ENCODE measurements at regions not wholly inside any gene's neighbourhood (a gene's known extent, or its start where the extent isn't known, plus 50 kb on each side); places are given as distances from the start of the nearest gene placed in this dataset.

DNA sequence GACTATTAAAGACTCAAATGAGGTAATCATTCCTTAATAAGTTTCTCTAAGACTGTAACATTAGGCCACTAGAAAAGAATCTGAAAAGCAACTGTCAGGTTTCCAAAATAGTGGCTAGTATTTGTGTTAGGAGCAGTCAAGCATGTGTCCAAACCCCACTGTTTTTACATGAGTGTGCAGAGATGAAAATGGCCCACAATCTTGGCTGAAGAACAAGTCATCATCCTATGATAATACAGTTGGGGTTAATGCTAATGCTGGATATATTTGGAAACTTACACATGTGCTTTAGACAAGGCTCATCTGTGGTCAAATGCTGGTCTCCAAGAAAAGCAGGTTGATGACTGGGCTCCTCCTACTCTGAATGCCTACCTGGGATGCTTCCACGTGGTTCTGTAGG, 73.6 kb downstream of the MAIP1 start:
- DNase-seq (ENCODE audit: extremely low spot score): no peak
- POLR2A ChIA-PET: no interaction called here
- TF ChIP-seq, protein P1, sequence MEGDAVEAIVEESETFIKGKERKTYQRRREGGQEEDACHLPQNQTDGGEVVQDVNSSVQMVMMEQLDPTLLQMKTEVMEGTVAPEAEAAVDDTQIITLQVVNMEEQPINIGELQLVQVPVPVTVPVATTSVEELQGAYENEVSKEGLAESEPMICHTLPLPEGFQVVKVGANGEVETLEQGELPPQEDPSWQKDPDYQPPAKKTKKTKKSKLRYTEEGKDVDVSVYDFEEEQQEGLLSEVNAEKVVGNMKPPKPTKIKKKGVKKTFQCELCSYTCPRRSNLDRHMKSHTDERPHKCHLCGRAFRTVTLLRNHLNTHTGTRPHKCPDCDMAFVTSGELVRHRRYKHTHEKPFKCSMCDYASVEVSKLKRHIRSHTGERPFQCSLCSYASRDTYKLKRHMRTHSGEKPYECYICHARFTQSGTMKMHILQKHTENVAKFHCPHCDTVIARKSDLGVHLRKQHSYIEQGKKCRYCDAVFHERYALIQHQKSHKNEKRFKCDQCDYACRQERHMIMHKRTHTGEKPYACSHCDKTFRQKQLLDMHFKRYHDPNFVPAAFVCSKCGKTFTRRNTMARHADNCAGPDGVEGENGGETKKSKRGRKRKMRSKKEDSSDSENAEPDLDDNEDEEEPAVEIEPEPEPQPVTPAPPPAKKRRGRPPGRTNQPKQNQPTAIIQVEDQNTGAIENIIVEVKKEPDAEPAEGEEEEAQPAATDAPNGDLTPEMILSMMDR (IDR thresholded peaks at IDR 0.05; ENCODE audit: control extremely low read depth, extremely low read depth, low read depth, missing control alignments): no peak
- CTCF ChIA-PET: no interaction called here

DNA sequence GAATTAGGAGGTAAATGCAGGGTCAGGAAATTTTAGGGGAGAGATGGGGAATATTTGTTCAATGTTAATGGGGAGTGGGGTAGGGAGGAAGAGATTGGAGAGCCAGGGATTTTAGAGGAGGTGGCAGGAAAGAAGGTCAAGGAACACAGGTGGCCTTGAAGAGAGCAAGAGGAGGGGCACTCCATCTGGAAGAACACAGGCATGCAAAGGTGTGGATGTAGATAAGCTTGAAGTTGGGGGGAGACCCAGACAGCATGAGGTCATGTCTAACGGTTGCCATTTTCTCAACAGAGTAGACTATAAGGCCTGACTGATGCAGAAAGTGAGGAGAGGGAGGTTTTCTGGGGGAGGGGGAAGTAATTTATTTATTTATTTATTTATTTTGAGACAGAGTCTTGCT, 77.5 kb downstream of the MAIP1 start:
- DNase-seq (ENCODE audit: extremely low spot score): no peak
- POLR2A ChIA-PET: no interaction called here
- CTCF ChIA-PET: no interaction called here
- TF ChIP-seq, protein P1 (IDR thresholded peaks at IDR 0.05; ENCODE audit: control extremely low read depth, extremely low read depth, low read depth, missing control alignments): no peak

DNA sequence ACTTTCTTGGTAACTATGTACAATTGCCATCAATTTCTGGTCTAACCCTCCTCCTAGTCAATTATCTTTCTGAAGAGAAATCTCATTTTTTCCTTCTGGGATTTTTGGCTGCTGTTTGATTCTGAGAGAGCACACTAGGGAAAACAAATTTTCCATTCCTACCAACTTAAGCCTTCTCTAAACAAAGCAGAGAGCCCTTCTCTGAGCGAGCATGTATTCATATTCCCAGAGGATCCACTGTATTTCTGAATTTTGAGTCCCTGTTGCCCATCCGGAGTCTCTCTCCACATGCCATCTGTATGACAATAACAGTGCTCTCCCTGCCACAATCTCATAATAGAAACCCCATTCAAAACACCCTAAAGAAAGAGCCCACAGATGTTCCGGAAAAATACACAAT, 78.5 kb downstream of the MAIP1 start:
- CTCF ChIA-PET: interaction anchor here (2.6 kb wide), 1 partner anchor 11 kb away, joined by 9 read pairs; no protein-coding TSS in a partner anchor
- TF ChIP-seq, protein P1 (IDR thresholded peaks at IDR 0.05; ENCODE audit: control extremely low read depth, extremely low read depth, low read depth, missing control alignments): no peak
- no peak for DNase-seq (ENCODE audit: extremely low spot score)
- POLR2A ChIA-PET: no interaction called here

DNA sequence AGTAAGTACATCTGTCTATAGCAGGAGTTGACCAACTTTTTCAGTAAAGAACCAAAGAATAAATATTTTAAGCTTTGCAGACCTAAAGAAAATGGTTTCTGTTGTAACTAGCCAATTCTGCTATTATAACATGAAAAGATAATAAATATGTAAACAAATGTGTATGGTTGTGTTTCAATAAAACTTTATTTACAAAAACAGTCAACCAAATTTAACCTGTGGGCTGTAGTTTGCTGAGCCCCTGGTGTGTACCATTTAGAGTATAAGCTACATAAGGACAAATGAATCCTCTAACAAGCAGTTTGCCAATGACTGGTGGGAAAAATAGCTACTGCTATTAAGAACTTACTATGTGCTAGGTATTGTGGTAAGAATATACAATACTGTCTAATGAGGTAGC, 79.4 kb downstream of the MAIP1 start:
- POLR2A ChIA-PET: no interaction called here
- no peak for DNase-seq (ENCODE audit: extremely low spot score)
- CTCF ChIA-PET: interaction anchor here (0.9 to 2.6 kb wide), 4 partner anchors 12 to 26 kb away, joined by 3 to 9 read pairs (median 4); no protein-coding TSS in a partner anchor
- TF ChIP-seq, protein P1 (IDR thresholded peaks at IDR 0.05; ENCODE audit: control extremely low read depth, extremely low read depth, low read depth, missing control alignments): no peak

DNA sequence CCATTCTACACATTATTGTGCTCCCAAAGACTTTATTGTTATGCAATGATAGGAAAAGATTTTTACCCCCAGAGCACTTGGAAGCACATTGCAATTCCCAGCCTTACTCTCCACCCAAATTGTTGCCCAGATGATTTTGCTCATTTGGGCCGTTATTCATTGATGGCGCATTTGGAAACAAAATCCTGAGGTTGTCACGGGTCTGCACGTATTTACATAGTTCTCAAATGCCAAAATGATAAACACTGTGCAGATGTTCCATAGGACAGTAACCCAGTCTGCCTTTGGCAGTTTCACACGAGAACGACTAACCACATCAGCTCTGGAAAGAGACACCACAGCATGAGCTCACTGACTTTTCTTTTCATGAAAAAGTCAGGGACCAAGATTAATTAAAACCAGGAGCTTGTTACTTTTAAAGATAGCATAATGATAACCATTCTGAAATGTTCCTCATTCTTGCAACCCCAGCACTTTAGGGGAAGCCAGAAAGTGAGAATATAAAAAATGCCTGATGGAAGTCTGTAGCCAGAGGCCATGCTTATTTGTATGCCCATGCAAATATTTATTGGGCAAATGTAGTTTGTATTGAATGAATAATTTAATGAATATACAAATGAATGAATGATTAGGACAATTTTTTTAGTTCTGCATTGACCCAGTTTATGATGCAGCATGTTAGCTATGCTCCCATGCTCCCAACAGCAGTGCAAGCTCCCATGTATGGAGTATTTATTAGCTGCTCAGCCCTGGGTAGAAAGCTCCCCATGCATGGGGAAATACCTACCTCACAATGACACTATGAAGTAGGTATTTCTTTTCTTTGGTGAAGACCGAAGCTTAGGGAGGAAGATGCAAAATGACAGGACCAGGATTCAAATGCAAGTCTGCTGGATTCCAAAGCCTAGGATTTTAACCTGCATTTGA, 84.6 kb downstream of the MAIP1 start:
- ChIA-PET CTCF (interaction anchor here (1.3 kb wide), 1 partner anchor 14 kb away, joined by 4 read pairs; no protein-coding TSS in a partner anchor), POLR2A (no interaction called here)
- TF ChIP-seq, protein P1 (IDR thresholded peaks at IDR 0.05; ENCODE audit: control extremely low read depth, extremely low read depth, low read depth, missing control alignments): no peak
- DNase-seq (ENCODE audit: extremely low spot score): no peak

DNA sequence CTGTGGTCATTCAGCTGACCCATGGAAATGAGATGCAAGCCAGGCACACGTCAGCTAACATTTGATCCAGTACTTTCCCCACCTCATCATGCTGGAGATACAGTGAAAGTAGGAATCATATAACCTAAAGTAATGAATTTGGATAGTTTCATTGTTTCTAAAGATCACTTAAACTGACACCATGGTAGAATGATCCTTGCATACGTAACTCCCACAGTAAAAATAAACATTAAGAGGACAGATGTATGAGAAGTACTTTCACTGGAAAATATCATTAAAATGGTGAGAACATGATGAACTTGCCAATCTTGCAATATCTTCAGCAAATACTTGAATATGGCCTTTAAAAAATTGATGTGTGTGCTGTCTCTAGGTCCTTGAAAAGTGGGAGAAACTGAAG, 85.4 kb downstream of the MAIP1 start:
- CTCF ChIA-PET: interaction anchor here (1.3 kb wide), 1 partner anchor 15 kb away, joined by 4 read pairs; no protein-coding TSS in a partner anchor

More for the DNA sequence above, 85.4 kb downstream of the MAIP1 start:
- TF ChIP-seq, protein P1 (IDR thresholded peaks at IDR 0.05; ENCODE audit: control extremely low read depth, extremely low read depth, low read depth, missing control alignments): no peak
- no peak for DNase-seq (ENCODE audit: extremely low spot score)
- POLR2A ChIA-PET: no interaction called here

Data from GM10248 (cell line).